GM20000 (cell line): ENCODE measurements at regions not wholly inside any gene's neighbourhood (a gene's known extent, or its start where the extent isn't known, plus 50 kb on each side); places are given as distances from the start of the nearest gene placed in this dataset.
A peak's percentile ranks its signal among the peaks of the same experiment; 100 is the strongest.

Experiments
- DNase-seq: peaks from one replicate; pipeline ENCODE4 v3.0.0; 2012; ENCODE audit warnings: low spot score
- TF ChIP-seq, protein P1 (sequence below): IDR thresholded peaks from 2 replicates; pipeline ENCODE4 v1.5.1; 2012; ENCODE audit warnings: mild to moderate bottlenecking, control low read depth; ENCODE audit errors: extremely low read depth, missing control alignments

- no peak for DNase-seq
- TF ChIP-seq, protein P1, sequence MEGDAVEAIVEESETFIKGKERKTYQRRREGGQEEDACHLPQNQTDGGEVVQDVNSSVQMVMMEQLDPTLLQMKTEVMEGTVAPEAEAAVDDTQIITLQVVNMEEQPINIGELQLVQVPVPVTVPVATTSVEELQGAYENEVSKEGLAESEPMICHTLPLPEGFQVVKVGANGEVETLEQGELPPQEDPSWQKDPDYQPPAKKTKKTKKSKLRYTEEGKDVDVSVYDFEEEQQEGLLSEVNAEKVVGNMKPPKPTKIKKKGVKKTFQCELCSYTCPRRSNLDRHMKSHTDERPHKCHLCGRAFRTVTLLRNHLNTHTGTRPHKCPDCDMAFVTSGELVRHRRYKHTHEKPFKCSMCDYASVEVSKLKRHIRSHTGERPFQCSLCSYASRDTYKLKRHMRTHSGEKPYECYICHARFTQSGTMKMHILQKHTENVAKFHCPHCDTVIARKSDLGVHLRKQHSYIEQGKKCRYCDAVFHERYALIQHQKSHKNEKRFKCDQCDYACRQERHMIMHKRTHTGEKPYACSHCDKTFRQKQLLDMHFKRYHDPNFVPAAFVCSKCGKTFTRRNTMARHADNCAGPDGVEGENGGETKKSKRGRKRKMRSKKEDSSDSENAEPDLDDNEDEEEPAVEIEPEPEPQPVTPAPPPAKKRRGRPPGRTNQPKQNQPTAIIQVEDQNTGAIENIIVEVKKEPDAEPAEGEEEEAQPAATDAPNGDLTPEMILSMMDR: no peak
Measured at GRCh38 chr19:30215248-30215647, 156.9 kb upstream of the ZNF536 start.

DNA sequence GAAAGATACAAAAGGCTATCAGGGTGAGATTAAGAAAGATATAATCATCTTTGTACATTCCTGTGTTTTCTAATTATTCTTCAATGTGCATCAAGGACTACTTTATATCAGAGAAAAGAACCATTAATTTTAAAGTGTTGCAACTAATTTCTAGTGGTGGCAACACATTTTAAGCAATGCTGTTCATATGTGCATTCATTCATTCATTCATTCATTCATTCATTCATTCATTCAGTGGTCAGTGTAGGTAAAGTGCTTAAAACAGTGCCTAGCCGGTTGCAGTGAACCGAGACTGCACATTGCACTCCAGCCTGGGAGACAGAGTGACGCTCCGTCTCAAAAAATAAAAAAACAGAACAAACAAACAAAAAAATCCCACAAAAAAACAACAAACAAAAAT, 155.7 kb upstream of the ZNF536 start:
- TF ChIP-seq, protein P1: no peak

GRCh38 chr19:30217461-30217860, 154.7 kb upstream of the ZNF536 start:
- TF ChIP-seq, protein P1: no peak
- no peak for DNase-seq

More for the DNA sequence above, 155.7 kb upstream of the ZNF536 start:
- no peak for DNase-seq

DNA sequence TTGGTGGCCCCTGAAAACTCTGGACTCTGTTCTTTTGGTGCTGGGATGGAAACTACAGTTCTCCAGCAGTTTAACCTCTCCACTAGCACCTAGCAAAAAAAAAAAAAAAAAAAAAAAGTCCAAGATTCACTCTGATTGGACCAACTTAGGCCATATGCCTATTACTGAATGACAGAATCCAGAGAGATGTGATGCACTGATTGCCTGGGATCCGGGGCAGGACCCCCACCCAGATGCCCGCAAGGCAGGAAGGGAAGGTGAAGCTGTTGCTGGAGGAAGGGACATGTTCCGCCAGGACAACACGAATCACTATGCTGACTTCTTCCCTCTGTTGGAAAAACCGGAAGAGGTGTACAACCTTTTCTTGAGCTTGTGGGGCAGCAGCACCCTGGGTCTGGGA, 152.5 kb upstream of the ZNF536 start:
- no peak for DNase-seq
- TF ChIP-seq, protein P1: no peak

GRCh38 chr19:30221176-30221575, 151.0 kb upstream of the ZNF536 start:
- TF ChIP-seq, protein P1: no peak
- DNase-seq: no peak

- DNase-seq: peak; percentile 76
- TF ChIP-seq, protein P1: peak; percentile 34
Measured at GRCh38 chr19:30222428-30222873, 149.7 kb upstream of the ZNF536 start.

GRCh38 chr19:30222992-30223865, 149.0 kb upstream of the ZNF536 start:
- TF ChIP-seq, protein P1: no peak
- no peak for DNase-seq
